KOPT-K1 (cell line): ENCODE measurements at regions not wholly inside any gene's neighbourhood (a gene's known extent, or its start where the extent isn't known, plus 50 kb on each side); places are given as distances from the start of the nearest gene placed in this dataset.

Source experiments
- H3K27ac ChIP-seq: fragments of 200-600 bp; sonication (generic); 2 replicates; pipeline ENCODE4 v1.5.1; 2016; ENCODE audit warnings: antibody characterized with exemption, mild to moderate bottlenecking, low read depth, low read length; ENCODE audit not compliant: poor library complexity, severe bottlenecking
- H3K36me3 ChIP-seq: fragments of 200-600 bp; sonication (generic); 2 replicates; pipeline ENCODE4 v1.5.1; 2017; ENCODE audit warnings: antibody characterized with exemption, mild to moderate bottlenecking, low read length, moderate library complexity; ENCODE audit not compliant: insufficient read depth
- H3K9me3 ChIP-seq: fragments of 200-600 bp; sonication (generic); 2 replicates; pipeline ENCODE4 v1.5.1; 2017; ENCODE audit warnings: antibody characterized with exemption, low read length, mild to moderate bottlenecking; ENCODE audit not compliant: insufficient read depth, poor library complexity, severe bottlenecking

DNA sequence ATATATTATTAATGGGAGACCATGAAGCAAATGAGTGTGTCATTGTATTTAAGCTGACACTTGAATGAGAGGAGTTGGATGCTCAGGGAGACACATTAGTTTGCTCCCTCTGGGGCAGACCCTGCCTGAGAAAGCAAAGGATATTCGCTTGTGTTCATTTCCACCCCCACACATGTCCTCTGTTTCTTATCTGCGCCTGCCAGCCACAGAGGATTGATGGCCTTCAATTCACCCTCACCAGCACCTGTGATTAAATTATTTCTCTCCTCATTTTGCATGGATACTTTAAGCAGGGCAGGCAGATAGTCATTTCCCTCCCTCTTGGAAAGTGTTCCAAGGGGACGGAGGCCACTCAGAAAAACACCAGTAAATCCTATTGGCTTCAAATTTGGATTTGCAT lies 185.2 kb upstream of the GMDS start:
- H3K9me3 ChIP-seq: no peaks in the 10 kb centered on the region
- no peak overlapping the region for H3K27ac ChIP-seq
- H3K36me3 ChIP-seq: no peaks in the 10 kb centered on the region

DNA sequence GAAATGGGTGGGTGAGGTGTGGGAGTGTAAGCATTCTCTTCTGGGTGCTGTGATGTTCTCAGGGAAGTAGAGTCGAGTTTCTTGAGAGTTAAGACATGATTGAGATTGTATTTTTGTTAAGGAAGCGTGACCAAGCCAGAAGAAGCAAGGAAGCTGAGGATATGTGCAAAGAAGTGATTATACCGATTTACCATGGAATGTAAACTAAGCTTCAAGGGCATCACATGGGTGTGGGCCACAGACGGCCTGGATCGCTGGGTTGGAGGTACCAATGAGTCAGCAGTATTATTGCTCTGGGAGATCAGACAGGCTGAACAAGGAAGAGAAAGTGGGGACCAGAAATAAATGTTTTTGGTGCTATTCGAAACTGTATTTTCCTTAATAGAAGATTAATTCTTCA lies 184.1 kb upstream of the GMDS start:
- H3K27ac ChIP-seq: no peak overlapping the region
- H3K9me3 ChIP-seq: no peaks in the 10 kb centered on the region
- no peaks in the 10 kb centered on the region for H3K36me3 ChIP-seq

DNA sequence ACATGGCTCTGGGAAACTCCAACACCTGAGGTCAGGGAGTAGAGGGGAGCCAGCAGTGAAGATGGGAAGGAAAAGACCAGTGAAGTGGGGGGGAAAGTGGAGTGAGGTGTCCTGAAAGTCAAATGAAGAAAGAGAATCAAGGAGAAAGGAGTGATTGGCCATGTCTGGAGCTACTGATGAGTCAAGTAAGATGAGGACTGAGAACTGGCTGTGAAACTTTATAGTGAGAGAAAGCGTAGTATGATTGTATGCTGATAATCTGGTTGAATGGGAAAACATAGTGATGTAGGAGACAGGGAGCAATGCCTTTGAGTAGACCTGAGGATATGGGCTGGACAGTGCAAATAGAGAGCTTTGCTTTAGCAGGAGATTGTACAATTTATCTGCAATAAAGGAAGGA lies 183.6 kb upstream of the GMDS start:
- no peaks in the 10 kb centered on the region for H3K9me3 ChIP-seq
- no peaks in the 10 kb centered on the region for H3K36me3 ChIP-seq
- H3K27ac ChIP-seq: no peak overlapping the region

DNA sequence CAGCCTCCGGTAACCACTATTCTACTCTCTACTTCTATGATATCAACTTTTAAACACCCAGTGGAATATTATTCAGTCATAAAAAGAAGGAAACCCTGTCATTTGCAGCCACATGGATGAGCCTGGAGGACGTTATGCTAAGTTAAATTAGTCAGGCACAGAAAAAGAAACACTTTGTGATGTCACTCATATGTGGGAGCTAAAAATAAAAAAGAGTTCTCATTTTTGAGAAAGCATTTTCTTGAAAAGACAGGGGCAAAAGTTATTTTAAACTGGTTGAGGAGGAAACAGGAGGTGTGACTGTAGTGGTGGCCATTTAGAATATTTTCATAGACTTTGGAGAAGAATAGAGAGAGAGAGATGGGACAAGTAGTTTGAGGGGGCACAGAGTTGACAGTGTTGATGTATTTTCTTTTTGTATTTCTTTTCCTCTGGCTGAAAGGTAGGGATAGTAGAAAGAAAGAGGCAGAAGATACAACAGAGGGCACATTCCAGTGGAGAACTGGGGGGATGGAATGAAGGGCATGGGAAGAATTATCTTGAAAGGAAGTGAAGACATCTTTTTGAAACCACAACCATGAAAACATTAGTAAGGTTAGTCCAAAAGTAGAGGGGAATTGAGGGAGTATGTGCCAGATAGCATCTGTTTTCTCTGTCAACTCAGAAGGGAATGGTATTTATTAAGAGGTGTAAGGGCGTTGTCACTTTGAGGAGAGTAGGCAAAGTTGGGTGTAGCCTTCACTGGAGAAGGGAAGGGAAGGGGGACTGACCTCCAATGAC lies 181.3 kb upstream of the GMDS start:
- no peak overlapping the region for H3K27ac ChIP-seq
- no peaks in the 10 kb centered on the region for H3K9me3 ChIP-seq
- no peaks in the 10 kb centered on the region for H3K36me3 ChIP-seq

DNA sequence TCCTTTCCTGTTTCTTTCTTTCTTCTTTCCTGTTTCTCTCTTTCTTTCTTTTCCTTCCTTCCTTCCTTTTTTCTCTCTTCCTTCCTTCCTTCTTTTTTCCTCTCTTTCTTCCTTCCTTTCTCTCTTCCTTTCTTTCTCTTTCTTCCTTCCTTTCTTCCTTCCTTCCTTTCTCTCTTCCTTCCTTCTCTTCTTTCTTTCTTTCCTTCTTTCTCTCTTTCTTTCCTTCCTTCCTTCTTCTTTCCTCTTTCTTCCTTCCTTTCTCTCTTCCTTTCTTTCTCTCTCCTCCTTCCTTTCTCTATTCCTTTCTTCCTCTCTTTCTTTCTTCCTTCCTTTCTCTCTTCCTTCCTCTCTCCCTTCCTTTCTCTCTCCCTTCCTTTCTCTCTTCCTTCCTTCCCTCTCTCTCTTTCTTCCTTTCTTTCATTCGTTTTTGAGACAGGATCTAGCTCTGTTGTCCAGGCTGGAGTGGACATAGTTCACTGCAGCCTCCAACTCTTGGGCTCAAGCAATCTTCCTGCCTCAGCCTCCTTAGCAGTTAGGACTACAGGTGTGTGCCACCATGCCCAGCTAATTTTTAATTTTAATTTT lies 170.8 kb upstream of the GMDS start:
- Histone ChIP-seq H3K9me3 (no peaks in the 10 kb centered on the region), H3K36me3 (no peaks in the 10 kb centered on the region), H3K27ac (no peak overlapping the region)

DNA sequence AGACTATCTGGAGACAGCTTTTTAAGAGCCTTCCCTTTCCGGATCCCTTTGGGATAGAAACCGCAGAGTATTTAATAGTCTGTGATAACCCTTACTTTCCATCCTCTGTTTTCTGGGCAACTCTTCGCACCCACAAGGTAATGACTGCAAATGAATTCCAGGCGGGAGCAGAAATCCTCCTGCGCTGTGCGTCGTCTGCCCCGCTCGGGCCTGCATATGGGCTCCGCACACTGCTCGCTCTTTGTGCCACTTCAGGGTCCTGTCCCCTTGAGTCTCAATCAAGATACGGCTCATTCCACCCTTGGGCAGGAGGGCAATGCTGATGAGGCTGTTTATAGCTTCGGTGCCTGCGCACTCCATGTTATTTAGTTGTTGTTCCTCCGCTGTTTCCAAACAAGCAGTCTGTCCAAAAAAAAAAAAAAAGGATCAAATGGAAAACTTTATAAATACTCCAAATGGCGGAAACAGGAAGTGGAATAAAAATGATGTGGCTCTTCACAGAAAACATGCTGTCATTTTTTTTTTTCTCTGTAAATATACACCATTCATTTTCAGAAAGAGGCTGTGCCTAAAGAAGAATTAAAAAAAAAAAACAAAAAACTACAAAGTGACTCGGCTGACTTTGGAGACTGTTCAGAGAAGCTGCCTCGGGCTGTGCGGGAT lies 169.6 kb upstream of the GMDS start:
- H3K27ac ChIP-seq: no peak overlapping the region
- H3K9me3 ChIP-seq: no peaks in the 10 kb centered on the region
- no peaks in the 10 kb centered on the region for H3K36me3 ChIP-seq

DNA sequence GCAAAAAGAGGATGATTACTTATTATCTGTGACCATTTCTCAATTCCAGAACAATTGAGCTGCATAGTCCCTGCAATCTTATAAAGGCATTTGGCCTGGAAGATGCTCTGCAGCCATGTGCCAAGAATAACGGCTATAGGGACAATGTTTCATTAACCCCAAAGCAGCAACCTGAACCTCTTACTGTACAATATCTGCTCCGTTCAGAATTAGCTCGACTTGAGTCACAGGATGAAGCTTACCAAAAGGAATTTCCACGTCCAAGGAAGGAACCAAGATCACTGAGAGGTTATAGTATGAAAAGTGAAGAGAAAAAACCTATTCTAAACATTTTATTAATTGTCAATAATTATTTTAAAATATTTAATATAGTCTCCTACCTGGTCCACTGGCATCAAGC lies 167.3 kb upstream of the GMDS start:
- no peaks in the 10 kb centered on the region for H3K36me3 ChIP-seq
- no peaks in the 10 kb centered on the region for H3K9me3 ChIP-seq
- no peak overlapping the region for H3K27ac ChIP-seq

DNA sequence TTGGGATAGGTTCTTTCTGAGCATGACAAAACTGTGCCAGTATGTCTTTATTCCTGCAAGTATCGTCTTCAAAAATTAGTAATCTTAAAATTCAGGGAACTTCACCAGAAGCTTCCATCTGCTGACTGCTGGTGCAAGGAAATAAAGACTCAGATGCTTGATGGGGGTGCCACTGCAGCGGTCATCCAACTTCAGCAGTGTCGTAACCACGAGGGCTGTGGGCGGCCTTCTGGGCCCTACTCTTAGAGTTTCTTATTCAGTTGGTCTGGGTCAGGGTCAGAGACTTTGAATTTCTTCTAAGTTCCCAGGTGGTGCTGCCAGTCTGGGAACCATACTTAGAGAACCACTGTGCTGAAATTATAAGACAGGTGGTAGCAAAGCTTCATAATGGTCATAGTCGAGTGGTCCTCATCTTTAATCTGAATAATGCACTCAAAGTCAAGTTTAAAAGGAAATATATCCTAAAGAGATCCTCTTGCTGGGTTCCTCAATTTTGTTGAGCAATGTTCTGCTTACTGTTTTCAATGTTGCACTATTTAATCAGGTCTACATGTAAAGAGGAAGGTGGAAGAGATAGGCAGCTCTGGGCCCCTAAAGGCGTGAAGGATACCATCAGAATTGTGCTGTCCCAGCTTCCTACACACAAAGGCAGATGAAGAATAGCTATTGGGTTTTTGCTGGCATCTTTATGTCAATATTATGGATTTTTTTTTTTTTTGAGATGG lies 165.4 kb upstream of the GMDS start:
- Histone ChIP-seq H3K9me3 (no peaks in the 10 kb centered on the region), H3K36me3 (no peaks in the 10 kb centered on the region), H3K27ac (no peak overlapping the region)

DNA sequence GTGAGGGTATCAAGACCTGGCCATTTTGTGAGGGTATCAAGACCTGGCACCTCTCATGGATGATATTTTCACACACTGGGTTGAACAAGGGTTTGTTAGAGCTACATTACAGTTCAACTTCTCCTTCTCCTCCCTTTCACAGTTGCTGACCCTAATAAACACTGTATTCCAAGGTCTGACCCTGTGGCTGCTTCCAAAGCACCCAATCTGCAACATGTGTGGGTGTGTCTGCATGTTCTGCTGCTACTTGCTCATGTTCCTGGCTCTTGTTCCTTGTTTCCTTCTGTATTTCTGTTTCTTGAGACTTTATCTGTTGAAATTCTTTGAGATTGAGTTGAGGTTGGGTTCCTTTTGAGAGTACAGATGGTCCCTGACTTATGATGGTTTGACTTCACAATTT lies 162.1 kb upstream of the GMDS start:
- Histone ChIP-seq H3K27ac (no peak overlapping the region), H3K9me3 (no peaks in the 10 kb centered on the region)

DNA sequence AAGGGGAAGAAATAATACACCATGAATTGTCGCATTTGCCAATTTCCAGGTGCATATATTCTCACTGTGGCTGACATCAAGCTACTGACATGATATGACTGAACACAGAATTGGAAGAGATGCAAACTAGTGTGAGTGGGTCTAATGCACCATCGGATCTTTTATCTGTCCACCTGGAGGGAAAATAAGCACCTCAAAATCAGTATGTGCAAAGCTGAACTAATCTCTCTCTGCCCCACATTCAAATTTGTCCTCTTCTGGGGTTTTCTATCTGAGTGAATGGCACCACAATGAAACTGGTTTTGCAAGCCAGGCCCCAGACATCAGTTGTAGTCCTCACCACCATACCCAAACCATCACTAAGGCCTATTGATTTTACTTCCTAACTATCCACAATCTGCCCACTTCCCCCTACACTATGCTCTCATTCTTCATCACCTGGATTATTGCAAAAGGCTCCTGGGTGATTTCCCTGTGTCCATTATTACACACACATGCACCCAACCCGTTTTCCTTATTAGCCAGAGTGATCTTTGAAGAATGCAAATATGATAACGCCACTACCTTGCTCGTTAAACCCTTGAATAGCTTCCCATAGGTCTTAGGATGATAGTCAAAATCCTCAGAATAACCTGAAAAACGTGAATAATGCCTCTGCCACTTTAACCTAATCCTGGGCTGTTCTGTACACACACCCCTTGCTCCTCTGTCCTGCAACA lies 159.0 kb upstream of the GMDS start:
- no peaks in the 10 kb centered on the region for H3K36me3 ChIP-seq
- peaks cover 6% of the 10 kb centered on the region for H3K9me3 ChIP-seq
- H3K27ac ChIP-seq: no peak overlapping the region

More for the DNA sequence above, 162.1 kb upstream of the GMDS start:
- H3K36me3 ChIP-seq: no peaks in the 10 kb centered on the region

DNA sequence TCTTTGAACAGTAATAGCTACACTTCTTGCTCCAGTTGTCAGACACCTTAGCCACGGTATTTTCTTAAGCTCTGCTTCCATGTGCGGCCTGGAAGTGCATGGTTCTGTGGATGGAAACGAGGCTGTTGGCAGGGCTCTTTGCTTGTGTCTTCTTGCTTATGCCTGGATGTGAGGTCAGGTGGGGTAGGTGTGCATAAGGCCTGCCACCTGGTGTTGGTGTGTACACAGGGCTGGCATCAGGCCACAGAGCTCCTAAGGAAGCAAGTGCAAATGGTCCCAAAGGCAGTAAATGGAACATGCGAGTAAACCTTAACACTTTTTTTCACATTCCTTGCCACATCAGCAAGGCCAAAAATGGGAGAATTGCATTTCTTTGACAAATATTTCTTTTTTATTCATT lies 158.1 kb upstream of the GMDS start:
- Histone ChIP-seq H3K9me3 (peaks cover 6% of the 10 kb centered on the region), H3K36me3 (no peaks in the 10 kb centered on the region), H3K27ac (no peak overlapping the region)

DNA sequence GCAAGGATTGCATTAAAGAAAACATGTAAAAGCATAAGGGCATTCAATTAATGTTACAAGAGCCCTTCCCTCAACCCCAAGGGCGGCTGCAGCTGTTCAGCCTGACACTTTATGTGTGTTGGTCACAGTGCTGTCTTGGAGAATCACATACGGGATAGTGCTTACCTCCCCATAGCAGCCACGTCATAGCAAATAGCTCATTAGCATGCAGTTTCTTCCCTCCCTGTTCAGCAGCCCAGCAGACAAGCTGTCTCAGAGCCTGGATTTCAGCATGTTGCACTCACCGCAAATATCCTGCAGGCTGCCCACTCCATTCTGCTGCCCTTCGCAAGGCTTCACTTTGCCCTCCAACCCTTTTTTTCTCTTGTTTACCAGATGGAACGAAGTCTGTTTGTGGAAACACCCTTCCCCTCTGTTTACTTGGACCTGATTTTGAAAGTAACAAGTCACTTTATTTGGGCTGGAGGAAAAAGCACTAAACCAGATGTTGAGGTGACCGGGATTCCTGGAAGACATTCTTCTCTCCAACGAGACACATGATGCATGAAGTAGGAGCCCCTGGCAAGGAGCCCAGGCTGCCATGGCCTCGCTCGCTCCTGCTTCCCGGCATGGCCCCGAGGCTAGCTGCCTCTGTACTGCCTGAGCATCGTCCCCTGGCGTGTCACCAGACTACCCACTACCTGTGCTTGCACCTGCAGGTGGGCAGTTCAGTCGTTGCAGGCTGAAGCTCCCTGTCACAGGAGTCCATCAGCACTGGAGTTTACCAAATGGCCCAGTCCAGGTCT lies 151.6 kb upstream of the GMDS start:
- no peaks in the 10 kb centered on the region for H3K36me3 ChIP-seq
- H3K27ac ChIP-seq: no peak overlapping the region
- peaks cover 6% of the 10 kb centered on the region for H3K9me3 ChIP-seq

DNA sequence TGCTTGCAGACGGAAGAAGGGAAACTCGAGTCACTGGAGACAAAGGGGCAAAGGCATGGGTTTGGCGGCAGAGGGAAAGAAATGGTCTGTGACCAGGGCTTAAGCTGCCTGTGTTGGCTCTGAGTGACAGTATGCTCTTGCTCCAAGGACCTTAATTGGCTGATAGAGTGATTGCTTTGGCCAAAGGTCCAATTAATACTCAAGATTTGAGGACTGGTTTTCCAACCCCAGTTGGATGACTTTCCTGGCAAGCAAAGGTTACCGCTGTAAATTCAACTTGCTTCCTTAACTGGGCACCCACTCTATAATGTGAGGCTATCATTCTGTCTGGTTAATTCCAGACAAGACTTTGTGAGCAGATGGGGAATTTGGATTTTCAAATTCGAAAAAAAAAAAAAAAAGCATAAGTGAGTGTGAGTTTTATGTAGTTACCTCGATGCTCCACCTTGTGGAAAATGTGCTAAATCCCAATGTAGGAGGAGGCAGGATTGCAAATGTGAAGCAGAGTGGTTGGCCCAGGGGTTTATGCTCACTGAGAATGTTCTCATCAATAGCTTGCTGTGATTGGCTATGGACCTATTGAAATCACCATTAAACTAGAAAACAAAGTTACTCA lies 150.7 kb upstream of the GMDS start:
- Histone ChIP-seq H3K9me3 (peaks cover 3% of the 10 kb centered on the region), H3K27ac (no peak overlapping the region), H3K36me3 (no peaks in the 10 kb centered on the region)
